ENCODE measurements at regions not wholly inside any gene's neighbourhood (a gene's known extent, or its start where the extent isn't known, plus 50 kb on each side); places are given as distances from the start of the nearest gene placed in this dataset.
"Not testable (repeated sequence)": the region's sequence is repeated elsewhere in the genome, so short reads cannot be mapped to it uniquely, and the experiment has no call there.

DNA sequence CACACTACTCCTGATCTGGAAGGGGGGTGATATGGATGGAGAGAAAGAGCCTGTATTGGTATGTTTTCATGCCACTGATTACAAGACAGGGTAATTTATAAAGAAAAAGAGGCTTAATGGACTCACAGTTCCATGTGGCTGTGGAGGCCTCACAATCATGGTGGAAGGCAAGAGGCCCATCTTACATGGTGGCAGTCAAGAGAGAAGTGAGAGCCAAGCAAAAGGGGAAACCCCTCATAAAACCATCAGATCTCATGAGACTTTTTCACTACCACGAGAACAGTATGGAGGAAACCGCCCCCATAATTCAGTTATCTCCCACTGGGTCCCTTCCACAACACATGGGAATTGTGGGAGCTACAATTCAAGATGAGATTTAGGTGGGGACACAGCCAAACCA lies 60.5 kb upstream of the TCL1B start:
- TF ChIP-seq CTCF (conservative IDR thresholded peaks at IDR 0.05; ENCODE audit: low read length); EZH2phosphoT487 (IDR thresholded peaks at IDR 0.05; ENCODE audit: borderline replicate concordance, low read depth, low read length): not testable (repeated sequence)

Measured in OCI-LY7 (cell line).